NCI-H460 (cell line): ENCODE measurements at regions not wholly inside any gene's neighbourhood (a gene's known extent, or its start where the extent isn't known, plus 50 kb on each side); places are given as distances from the start of the nearest gene placed in this dataset.
"Not testable (repeated sequence)": the region's sequence is repeated elsewhere in the genome, so short reads cannot be mapped to it uniquely, and the experiment has no call there.

Experiments
- DNase-seq: peaks from one replicate; pipeline ENCODE4 v3.0.0-alpha.2; 2016; ENCODE audit warnings: low read depth; ENCODE audit errors: extremely low read depth
- small RNA-seq, 2 experiments: library from RNA; depleted of rRNA; stranded (forward); fragments of <200 nt; gene quantifications; one replicate each; pipeline ENCODE3, GENCODE V24; 2014

DNA sequence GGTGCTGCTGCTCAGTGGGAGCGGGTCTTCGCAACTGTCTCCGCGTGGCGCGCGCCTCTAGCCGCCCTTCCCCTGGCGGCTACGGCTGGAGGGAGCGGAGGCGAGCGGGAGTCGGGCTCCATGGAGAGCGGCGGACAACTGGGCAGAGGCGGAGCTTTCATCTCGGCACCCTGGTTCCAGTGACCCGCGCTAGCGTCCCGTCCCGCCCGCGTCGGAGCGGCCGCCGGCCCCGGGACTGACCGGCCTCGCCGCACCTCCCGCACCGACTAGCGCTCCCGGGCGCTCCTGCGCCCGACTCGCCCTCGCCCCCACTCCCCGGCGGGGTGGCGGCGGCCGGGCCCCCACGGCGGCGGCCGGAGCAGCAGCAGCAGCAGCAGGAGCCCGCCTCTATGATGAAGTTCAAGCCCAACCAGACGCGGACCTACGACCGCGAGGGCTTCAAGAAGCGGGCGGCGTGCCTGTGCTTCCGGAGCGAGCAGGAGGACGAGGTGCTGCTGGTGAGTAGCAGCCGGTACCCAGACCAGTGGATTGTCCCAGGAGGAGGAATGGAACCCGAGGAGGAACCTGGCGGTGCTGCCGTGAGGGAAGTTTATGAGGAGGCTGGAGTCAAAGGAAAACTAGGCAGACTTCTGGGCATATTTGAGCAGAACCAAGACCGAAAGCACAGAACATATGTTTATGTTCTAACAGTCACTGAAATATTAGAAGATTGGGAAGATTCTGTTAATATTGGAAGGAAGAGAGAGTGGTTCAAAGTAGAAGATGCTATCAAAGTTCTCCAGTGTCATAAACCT lies 69.2 kb upstream of the NOTCH2NLA start:
- not testable (repeated sequence) for DNase-seq

DNA sequence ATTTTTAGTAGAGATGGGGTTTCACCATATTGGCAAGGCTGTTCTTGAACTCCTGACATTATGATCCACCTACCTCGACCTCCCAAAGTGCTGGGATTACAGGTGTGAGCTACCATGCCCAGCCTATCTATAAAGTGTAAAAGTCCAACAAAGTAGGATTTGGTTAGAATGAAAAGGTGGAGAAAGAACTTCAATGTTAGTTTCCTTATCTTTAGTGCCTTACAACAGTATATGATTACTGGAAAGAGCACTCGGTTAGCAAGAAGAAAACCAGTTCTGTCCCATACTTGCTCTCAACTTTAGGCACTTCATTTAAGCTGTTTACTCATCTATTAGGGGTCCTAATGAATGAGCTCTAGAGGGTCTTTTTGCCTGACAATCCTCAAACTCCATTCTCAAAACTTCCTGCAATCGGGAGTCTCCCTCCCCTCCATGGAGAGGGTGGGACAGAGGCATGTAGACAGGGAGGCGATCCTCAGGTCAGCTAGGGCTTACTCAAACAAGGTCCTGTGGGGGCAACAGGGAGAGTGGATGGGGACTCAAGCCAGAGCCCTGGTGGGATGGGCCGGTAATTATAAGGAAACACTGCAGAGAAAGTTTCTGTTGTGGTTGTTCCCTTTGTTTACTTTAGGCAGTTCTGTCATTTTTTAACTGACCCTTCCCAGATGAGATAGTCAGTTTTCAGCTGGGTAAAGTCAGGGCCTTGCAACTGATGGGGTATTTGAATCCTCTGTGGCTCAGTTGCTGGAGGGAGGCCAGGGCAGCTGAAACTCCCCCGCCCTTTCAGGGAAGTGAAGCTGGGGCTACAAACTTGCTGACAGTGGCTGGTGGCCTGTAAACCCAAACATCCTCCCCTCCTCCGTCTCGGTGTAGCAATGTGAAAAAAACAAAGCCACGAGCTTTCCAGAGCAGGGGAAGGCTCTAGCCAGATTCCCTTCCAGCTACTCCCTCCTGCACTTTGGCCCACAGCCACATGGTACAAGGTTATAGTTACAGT lies 64.4 kb upstream of the NOTCH2NLA start:
- not testable (repeated sequence) for DNase-seq

DNA sequence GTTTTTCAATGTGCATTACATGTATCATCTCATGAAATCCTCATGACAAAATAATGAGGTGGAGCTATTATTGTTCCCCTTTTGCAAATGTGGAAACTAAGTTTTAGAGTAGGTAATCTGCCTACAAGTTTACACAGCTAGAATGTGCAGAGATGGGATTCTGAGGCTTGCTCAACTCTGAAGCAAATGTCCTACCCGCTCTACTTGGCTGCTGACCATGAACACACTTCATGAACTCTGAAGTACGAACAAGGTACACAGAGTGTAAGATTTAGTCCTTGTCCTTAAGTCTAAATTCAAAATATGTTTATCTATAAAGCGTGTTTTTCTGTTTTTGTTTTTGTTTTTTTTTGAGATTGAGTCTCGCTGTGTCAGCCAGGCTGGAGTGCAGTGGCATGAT lies 63.6 kb upstream of the NOTCH2NLA start:
- not testable (repeated sequence) for DNase-seq

DNA sequence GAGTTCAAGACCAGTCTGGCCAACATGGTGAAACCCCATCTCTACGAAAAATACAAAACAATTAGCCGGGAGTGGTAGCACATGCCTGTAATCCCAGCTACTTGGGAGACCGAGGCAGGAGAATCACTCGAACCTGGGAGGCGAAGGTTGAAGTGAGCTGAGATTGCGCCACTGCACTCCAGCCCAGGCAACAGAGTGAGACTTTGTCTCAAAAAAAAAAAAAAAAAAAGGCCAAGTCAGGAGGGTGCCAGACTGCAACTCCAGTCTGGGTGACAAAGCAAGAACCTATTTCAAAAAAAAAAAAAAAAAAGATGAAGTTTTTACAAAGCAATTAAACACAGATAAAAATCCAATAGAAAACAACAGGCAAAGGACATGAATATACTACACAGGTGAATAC lies 59.1 kb upstream of the NOTCH2NLA start:
- DNase-seq = not testable (repeated sequence)

DNA sequence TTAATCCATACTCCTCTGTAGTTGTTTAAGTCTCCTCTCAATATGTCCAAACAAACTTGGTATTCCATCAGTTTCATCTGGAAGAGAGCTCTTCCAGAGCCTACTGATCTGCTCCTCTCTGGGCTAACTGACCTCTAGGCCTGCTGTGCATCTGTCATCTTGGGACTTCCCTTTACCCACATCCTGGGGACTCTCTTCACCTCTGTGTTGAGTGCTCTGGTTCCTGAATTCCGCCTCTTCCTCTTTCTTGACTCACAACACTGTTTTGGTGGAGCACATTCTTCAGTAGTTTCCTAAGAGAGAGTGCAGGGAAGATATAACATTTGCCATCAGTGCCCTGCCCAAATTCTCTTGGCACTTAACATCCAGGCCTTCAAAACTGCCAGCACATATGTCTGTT lies 55.9 kb upstream of the NOTCH2NLA start:
- DNase-seq = not testable (repeated sequence)

- DNase-seq = not testable (repeated sequence)
Measured at GRCh38 chr1:146283527-146283880, 54.7 kb upstream of the NOTCH2NLA start.

DNA sequence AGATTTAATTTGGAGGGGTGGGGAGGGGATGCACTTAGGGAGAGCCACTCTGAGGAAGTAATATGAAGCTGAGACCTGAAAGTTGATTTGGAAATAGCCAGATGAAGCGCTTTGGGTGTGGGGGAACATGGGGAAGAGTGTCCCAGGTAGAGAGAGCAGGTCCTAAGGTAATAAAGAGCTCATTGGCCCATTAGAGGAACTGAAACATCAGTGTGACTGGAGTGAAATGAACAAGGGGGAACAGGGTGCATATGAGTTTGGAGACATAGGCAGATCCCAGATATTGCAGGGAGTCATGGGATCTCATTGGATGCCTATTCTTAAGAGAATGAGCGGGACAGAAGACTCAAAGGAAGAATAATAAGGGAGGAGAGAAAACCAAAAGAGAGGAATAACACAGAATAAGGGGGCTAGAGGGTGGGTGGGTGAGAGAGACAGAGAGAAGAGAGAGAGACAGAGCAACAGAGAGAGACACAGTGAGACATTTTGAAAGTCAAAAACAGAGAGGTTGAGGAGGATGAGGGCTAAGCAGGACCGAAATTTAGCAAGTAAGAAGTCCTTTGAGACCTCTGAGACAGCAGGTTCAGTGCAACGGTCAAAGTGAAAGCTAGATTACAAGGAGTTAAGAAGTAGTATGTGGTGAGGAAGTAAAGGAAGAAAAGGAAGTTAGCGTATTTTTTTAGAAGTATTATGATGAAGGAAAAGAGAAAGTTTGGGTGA lies 54.1 kb upstream of the NOTCH2NLA start:
- DNase-seq = not testable (repeated sequence)

GRCh38 chr1:146281522-146281921 lies 52.7 kb upstream of the NOTCH2NLA start:
- DNase-seq = not testable (repeated sequence)

DNA sequence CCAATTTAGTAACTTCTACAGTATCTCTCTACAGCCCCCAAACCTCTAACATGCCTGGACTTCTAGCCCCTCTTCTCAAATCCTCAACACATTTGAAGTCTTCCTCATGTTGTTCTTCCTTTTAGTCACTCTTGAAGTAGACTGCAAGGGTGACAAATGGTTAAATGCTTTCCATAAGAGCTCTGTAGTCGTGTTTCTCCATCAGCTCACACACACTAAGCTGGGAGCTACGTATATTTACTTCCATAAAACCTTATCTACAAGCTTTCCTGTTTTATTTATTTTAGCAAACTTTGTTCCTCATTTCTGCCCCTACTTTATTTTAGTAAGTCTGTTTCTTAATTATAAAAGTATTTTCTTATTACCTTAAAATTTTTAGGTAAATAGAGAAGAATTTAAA lies 49.9 kb upstream of the NOTCH2NLA start:
- DNase-seq = not testable (repeated sequence)

Small RNA genes in the stretch of these regions (small RNA-seq; reads per million reads assigned to genes)
- gene RF00003 (0.44 to 6.2 reads per million in 2 experiments), gene RF00619 (0 reads per million in 2 experiments), gene RNA5SP536 (0 reads per million in 2 experiments), gene RNU6-1071P (0 reads per million in 2 experiments)
